HG02981 (cell line): ENCODE measurements at regions not wholly inside any gene's neighbourhood (a gene's known extent, or its start where the extent isn't known, plus 50 kb on each side); places are given as distances from the start of the nearest gene placed in this dataset.

Experiments used
- ATAC-seq: cut with Tn5 transposase; IDR thresholded peaks from one replicate; pipeline ENCODE4 v1.9.1; 2021; ENCODE audit warnings: mild to moderate bottlenecking, moderate library complexity; ENCODE audit not compliant: unreplicated experiment

- no peak for ATAC-seq
Observed at GRCh38 chr13:72181661-72182060, 314.7 kb upstream of the DACH1 start.

- ATAC-seq: no peak
Observed at GRCh38 chr13:72180253-72180952, 313.4 kb upstream of the DACH1 start.

- ATAC-seq: no peak
Observed at GRCh38 chr13:72174549-72174948, 307.5 kb upstream of the DACH1 start.

GRCh38 chr13:72170571-72170970 lies 303.6 kb upstream of the DACH1 start:
- no peak for ATAC-seq

- no peak for ATAC-seq
Observed at GRCh38 chr13:72168126-72168855, 301.3 kb upstream of the DACH1 start.

- no peak for ATAC-seq
Observed at GRCh38 chr13:72166102-72166650, 299.2 kb upstream of the DACH1 start.

- ATAC-seq: no peak
Observed at GRCh38 chr13:72165276-72165675, 298.3 kb upstream of the DACH1 start.

- no peak for ATAC-seq
Observed at GRCh38 chr13:72164811-72165210, 297.8 kb upstream of the DACH1 start.

- no peak for ATAC-seq
Observed at GRCh38 chr13:72163678-72164077, 296.7 kb upstream of the DACH1 start.

GRCh38 chr13:72160977-72161376 lies 294.0 kb upstream of the DACH1 start:
- ATAC-seq: no peak

- no peak for ATAC-seq
Observed at GRCh38 chr13:72156760-72157159, 289.8 kb upstream of the DACH1 start.

- no peak for ATAC-seq
Observed at GRCh38 chr13:72153272-72153671, 286.3 kb upstream of the DACH1 start.

- no peak for ATAC-seq
Observed at GRCh38 chr13:72151241-72151640, 284.2 kb upstream of the DACH1 start.

- no peak for ATAC-seq
Observed at GRCh38 chr13:72150502-72150901, 283.5 kb upstream of the DACH1 start.

- no peak for ATAC-seq
Observed at GRCh38 chr13:72149701-72150100, 282.7 kb upstream of the DACH1 start.

- no peak for ATAC-seq
Observed at GRCh38 chr13:72146816-72147215, 279.8 kb upstream of the DACH1 start.

GRCh38 chr13:72145383-72145782 lies 278.4 kb upstream of the DACH1 start:
- ATAC-seq: no peak

GRCh38 chr13:72144636-72145035 lies 277.6 kb upstream of the DACH1 start:
- no peak for ATAC-seq

- no peak for ATAC-seq
Observed at GRCh38 chr13:72141855-72142519, 275.0 kb upstream of the DACH1 start.

GRCh38 chr13:72139192-72139591 lies 272.2 kb upstream of the DACH1 start:
- no peak for ATAC-seq

- ATAC-seq: no peak
Observed at GRCh38 chr13:72132075-72132474, 265.1 kb upstream of the DACH1 start.

GRCh38 chr13:72129117-72129516 lies 262.1 kb upstream of the DACH1 start:
- ATAC-seq: no peak
